B cell (primary cell): ENCODE measurements at regions not wholly inside any gene's neighbourhood (a gene's known extent, or its start where the extent isn't known, plus 50 kb on each side); places are given as distances from the start of the nearest gene placed in this dataset.

Source experiments
- ATAC-seq: fragments of 200-7000 bp; cut with Tn5 transposase; one replicate; pipeline ENCODE4 v1.10.0; 2021; ENCODE audit warnings: low read depth, mild to moderate bottlenecking, moderate number of reproducible peaks, moderate library complexity
- CTCF ChIA-PET: fragments of 350-600 bp; sonication (Branson Sonifier 250); formaldehyde crosslinking; loops from one replicate; lab custom pipeline; 2021; ENCODE audit warnings: antibody characterized with exemption, inconsistent platforms; lab: Charles Lee
- POLR2A ChIA-PET: fragments of 350-600 bp; sonication (Branson Sonifier 250); formaldehyde crosslinking; loops from one replicate; lab custom pipeline; 2021; ENCODE audit warnings: antibody characterized with exemption; lab: Charles Lee
- DNase-seq: peaks from one replicate; pipeline ENCODE4 v3.0.0; 2013
- H2AFZ ChIP-seq: 2 replicates; pipeline ENCODE4 v1.6.1; 2012; ENCODE audit warnings: mild to moderate bottlenecking, low read depth, low read length; ENCODE audit not compliant: insufficient read depth, poor library complexity, severe bottlenecking
- H3K27ac ChIP-seq, 2 donors: 1 replicate in 1 of 2; 2 replicates in 1 of 2; pipeline ENCODE4 v1.5.1; 2012 to 2013; ENCODE audit warnings: low read length in 2 of 2, mild to moderate bottlenecking in 2 of 2, moderate library complexity in 1 of 2
- H3K27me3 ChIP-seq, 4 experiments: fragments of 200-600 bp in 1 of 4; sonication (generic) in 1 of 4; replicated peaks in 1 of 4; 1 replicate in 2 of 4; 2 replicates in 2 of 4; pipeline versions ENCODE4 v1.6.1 to v1.7.0; 2013 to 2016; ENCODE audit warnings: low read length in 3 of 4, mild to moderate bottlenecking in 2 of 4, mixed read lengths in 1 of 4, moderate library complexity in 1 of 4; ENCODE audit not compliant: insufficient read depth in 4 of 4, control insufficient read depth in 3 of 4; ENCODE audit errors: control extremely low read depth in 1 of 4
- H3K36me3 ChIP-seq, 2 experiments: replicated peaks in 1 of 2; 1 replicate in 1 of 2; 2 replicates in 1 of 2; pipeline versions ENCODE4 v1.6.1 to v1.7.1; 2013; ENCODE audit warnings: low read length in 1 of 2; ENCODE audit not compliant: insufficient read depth in 2 of 2, control insufficient read depth in 1 of 2; ENCODE audit errors: control extremely low read depth in 1 of 2, extremely low read depth in 1 of 2
- H3K4me1 ChIP-seq, 2 donors: fragments of 200-600 bp in 1 of 2; sonication (generic) in 1 of 2; 1 replicate in 1 of 2; 2 replicates in 1 of 2; pipeline versions ENCODE4 v1.5.1 to v1.6.1; 2013 to 2017; ENCODE audit warnings: low read length in 2 of 2; ENCODE audit not compliant: control insufficient read depth in 2 of 2, insufficient read depth in 2 of 2
- H3K4me2 ChIP-seq: replicated peaks from 2 replicates; pipeline ENCODE3; 2012; ENCODE audit warnings: mild to moderate bottlenecking, low read depth, low read length; ENCODE audit not compliant: poor library complexity, severe bottlenecking
- H3K4me3 ChIP-seq, 5 experiments: fragments of 200-600 bp in 1 of 5; sonication (generic) in 1 of 5; 1 replicate in 3 of 5; 2 replicates in 2 of 5; pipeline versions ENCODE4 v1.5.1 to v1.7.0; 2011 to 2016; ENCODE audit warnings: low read length in 4 of 5, mild to moderate bottlenecking in 4 of 5, low read depth in 2 of 5, control low read depth in 1 of 5, moderate library complexity in 1 of 5; ENCODE audit not compliant: insufficient read depth in 1 of 5; ENCODE audit errors: control extremely low read depth in 1 of 5, extremely low read depth in 1 of 5
- H3K79me2 ChIP-seq: fragments of 200-600 bp; sonication (generic); one replicate; pipeline ENCODE4 v1.6.0; 2016; ENCODE audit warnings: low read length; ENCODE audit not compliant: control insufficient read depth, insufficient read depth
- H3K9ac ChIP-seq: fragments of 200-600 bp; sonication (generic); 2 replicates; pipeline ENCODE4 v1.6.1; 2017; ENCODE audit warnings: mild to moderate bottlenecking, low read length, moderate library complexity
- H3K9me3 ChIP-seq, 3 donors: one replicate each; pipeline versions ENCODE4 v1.6.1 to v1.7.1; 2013; ENCODE audit warnings: low read length in 2 of 3; ENCODE audit not compliant: control insufficient read depth in 2 of 3, insufficient read depth in 1 of 3; ENCODE audit errors: control extremely low read depth in 1 of 3
- H4K20me1 ChIP-seq: 2 replicates; pipeline ENCODE4 v1.6.0; 2012; ENCODE audit warnings: mild to moderate bottlenecking, low read length; ENCODE audit not compliant: insufficient read depth, control insufficient read depth, poor library complexity, severe bottlenecking
- H3K27ac Mint-ChIP-seq: one replicate; pipeline ENCODE4 v1.8.0; 2021; ENCODE audit warnings: mixed read lengths
- H3K27me3 Mint-ChIP-seq: one replicate; pipeline ENCODE4 v1.8.0; 2021; ENCODE audit warnings: mixed read lengths
- H3K4me1 Mint-ChIP-seq: one replicate; pipeline ENCODE4 v1.8.0; 2021; ENCODE audit warnings: mixed read lengths
- H3K4me3 Mint-ChIP-seq: one replicate; pipeline ENCODE4 v1.8.0; 2021; ENCODE audit warnings: mixed read lengths
- H3K9me3 Mint-ChIP-seq: one replicate; pipeline ENCODE4 v1.8.0; 2022; ENCODE audit warnings: mixed read lengths; ENCODE audit not compliant: insufficient read depth
- EZH2 ChIP-seq: IDR thresholded peaks from 2 replicates; pipeline ENCODE4 v1.6.1; 2012; ENCODE audit warnings: borderline replicate concordance, low read depth, mild to moderate bottlenecking, moderate library complexity, low read length; ENCODE audit not compliant: insufficient read depth, poor library complexity, severe bottlenecking
- WGBS: methylation state at CpG from one replicate; pipeline ENCODE4 v1.1.5; 2013; ENCODE audit warnings: missing lambda C conversion rate; ENCODE audit not compliant: insufficient coverage; 5-methylcytosine and 5-hydroxymethylcytosine counted together
- intact Hi-C: fragments of 100-400 bp; cut with micrococcal nuclease; formaldehyde crosslinking; loops from one replicate; pipeline ENCODE4 v1.10.0; 2022
- TF ChIP-seq, protein P1 (sequence below): fragments of 200-600 bp; IDR thresholded peaks from one replicate; pipeline ENCODE4 v1.8.0; 2022; ENCODE audit warnings: antibody characterized with exemption, mild to moderate bottlenecking

DNA sequence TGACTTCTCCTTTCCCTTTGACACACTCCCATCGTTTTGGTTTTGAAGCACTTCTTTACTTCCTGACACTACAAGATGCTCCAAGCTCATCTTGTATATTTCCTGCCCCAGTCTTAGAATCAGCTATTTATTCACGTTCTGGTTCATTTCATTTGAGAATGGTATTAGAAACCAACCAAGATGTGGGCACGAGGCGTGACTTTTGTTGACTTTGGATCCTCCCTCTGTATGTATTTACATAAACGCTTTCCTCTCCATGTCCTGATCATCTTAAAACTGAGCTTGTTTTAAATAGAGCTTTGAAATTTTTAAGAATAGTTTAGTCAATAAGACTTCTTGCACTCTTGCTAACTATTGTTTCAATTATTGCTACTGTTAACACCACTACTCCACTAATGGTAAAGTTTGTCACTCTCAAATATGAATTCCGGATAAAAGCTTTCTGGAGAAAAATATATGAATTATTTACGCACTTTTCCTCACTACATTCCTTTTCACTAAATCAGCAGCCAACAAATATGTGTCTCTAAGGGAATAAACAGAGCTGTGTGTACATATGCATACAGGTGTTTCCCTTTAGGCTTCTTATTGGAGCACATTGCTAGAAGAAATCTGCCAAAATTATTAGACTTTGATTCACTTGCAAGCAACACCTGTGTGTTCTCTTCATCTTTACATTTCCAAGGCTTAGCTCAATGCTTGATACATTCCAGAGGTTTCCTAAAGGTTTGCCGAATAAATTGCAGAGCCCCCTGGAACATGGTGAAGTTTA lies 77.3 kb upstream of the TMEM244 start:
- Histone ChIP-seq H3K4me1 (peaks cover 0 to 3% of the 10 kb centered on the region in 2 donors), H3K9ac (no peak overlapping the region), H3K4me3 (no peak overlapping the region), H2AFZ (no peak overlapping the region), H4K20me1 (no peaks in the 10 kb centered on the region), H3K4me2 (no peak overlapping the region), H3K27me3 (peaks cover 0 to 7% (median 3%) of the 10 kb centered on the region in 4 experiments), H3K79me2 (no peaks in the 10 kb centered on the region), H3K9me3 (no peaks in the 10 kb centered on the region), H3K27ac (no peak overlapping the region), H3K36me3 (no peaks in the 10 kb centered on the region)
- DNase-seq (no peak), ATAC-seq (no peak)
- TF ChIP-seq, protein P1, sequence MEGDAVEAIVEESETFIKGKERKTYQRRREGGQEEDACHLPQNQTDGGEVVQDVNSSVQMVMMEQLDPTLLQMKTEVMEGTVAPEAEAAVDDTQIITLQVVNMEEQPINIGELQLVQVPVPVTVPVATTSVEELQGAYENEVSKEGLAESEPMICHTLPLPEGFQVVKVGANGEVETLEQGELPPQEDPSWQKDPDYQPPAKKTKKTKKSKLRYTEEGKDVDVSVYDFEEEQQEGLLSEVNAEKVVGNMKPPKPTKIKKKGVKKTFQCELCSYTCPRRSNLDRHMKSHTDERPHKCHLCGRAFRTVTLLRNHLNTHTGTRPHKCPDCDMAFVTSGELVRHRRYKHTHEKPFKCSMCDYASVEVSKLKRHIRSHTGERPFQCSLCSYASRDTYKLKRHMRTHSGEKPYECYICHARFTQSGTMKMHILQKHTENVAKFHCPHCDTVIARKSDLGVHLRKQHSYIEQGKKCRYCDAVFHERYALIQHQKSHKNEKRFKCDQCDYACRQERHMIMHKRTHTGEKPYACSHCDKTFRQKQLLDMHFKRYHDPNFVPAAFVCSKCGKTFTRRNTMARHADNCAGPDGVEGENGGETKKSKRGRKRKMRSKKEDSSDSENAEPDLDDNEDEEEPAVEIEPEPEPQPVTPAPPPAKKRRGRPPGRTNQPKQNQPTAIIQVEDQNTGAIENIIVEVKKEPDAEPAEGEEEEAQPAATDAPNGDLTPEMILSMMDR: no peak
- TF ChIP-seq EZH2: no peak
- Mint-ChIP-seq H3K9me3 (no peaks in the 10 kb centered on the region), H3K4me1 (peaks cover 3% of the 10 kb centered on the region), H3K27me3 (peaks cover 22% of the 10 kb centered on the region), H3K27ac (no peak overlapping the region), H3K4me3 (no peak overlapping the region)
- ChIA-PET CTCF (interaction anchor here (0.5 to 2.4 kb wide), 16 partner anchors 9 to 910 kb away, joined by 3 to 16 read pairs (median 4); partner anchors contain the start of gene L3MBTL3), POLR2A (no interaction called here)
- 29% methylated on average over 1 of the region's 8 CpGs for WGBS
- intact Hi-C loops: loop anchor here (5.0 to 10.0 kb wide), 2 partner anchors 41 to 164 kb away; no protein-coding TSS in a partner anchor
